ACHN (cell line): ENCODE measurements at regions not wholly inside any gene's neighbourhood (a gene's known extent, or its start where the extent isn't known, plus 50 kb on each side); places are given as distances from the start of the nearest gene placed in this dataset.
"Not testable (repeated sequence)": the region's sequence is repeated elsewhere in the genome, so short reads cannot be mapped to it uniquely, and the experiment has no call there.

Experiments
- DNase-seq: peaks from one replicate; pipeline ENCODE4 v3.0.0-alpha.2; 2015
- in situ Hi-C: cut with HindIII; loops from 2 replicates; pipeline ENCODE4 v1.10.0; 2017; ENCODE audit warnings: low sequenced_read_pairs, low pct_ligation_motif_present, low pct_unique_long_range_greater_than_20kb

DNA sequence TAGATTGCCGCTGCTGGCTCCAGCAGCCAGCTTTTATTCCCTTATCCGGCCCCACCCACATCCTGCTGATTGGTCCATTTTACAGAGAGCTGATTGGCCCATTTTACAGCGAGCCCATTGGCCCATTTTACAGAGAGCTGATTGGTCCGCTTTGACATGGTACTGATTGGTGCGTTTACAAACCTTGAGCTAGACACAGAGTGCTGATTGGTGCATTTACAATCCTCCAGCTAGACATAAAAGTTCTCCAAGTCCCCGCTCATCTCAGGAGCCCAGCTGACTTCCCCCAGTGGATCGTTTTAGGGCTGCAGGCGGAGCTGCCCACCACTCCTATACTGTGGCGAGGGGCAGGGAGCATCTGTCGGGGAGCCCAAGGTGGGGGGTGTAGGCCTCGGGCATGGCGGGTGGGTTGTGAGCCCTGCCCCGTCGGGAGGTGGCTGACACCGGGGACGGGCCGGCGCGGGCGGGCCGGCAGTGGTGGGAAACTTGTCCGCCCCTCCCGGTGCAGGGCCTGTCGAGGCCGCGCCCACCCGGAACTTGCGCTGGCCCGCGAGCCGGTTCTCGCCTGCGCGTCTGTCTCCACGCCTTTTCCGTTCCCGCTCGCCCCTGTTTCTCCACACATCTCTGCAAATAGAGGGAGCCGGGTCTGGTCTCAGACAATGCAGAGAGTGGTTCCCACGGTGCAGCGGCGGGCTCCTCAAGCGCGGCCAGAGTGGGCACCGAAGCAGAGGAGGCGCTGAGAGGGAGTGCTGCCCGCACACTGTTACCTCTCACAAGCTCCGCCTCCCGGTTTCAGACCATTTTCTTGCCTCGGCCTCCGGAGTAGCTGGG is 86.1 kb upstream of the STMND1 start:
- peak; percentile 35 for DNase-seq
- in situ Hi-C loops = no loop called here

DNA sequence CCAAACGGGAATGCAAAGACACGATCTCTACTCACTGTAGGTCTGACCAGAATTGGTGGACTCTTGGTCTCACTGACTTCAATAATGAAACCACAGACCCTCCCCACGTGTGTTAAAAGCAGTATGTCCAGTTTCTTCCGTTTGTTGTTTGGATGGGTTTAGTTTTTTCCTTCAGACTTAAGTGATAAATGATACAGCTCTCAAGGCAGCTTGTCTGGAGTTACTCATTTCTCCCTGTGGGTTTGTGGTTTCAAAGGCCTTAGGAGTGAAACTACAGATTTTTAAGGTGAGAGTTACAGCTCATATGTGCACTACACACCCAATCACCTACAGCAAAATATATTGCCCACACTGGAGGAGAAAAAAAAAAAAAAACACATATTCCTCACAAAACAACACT is 86.7 kb upstream of the STMND1 start:
- no peak for DNase-seq
- in situ Hi-C loops = no loop called here

DNA sequence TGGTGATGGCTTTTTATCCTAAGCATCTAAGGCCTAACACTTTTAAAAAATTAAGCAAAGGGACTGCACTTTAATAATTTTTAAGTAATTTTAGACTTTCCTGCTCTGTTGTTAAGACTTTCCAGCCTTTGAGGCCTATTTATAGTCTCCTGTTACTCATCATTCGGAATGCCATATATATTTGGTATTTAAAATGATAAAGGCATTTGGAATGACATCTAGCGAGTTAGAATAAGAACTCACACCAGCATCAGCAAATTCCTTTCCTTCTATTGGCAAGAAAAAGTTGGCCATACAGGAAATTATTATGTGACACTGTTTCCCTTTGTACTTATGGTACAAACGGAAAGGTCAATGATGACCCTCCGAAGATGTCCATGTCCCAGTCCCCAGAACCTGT is 88.1 kb upstream of the STMND1 start:
- no peak for DNase-seq
- in situ Hi-C loops = no loop called here

DNA sequence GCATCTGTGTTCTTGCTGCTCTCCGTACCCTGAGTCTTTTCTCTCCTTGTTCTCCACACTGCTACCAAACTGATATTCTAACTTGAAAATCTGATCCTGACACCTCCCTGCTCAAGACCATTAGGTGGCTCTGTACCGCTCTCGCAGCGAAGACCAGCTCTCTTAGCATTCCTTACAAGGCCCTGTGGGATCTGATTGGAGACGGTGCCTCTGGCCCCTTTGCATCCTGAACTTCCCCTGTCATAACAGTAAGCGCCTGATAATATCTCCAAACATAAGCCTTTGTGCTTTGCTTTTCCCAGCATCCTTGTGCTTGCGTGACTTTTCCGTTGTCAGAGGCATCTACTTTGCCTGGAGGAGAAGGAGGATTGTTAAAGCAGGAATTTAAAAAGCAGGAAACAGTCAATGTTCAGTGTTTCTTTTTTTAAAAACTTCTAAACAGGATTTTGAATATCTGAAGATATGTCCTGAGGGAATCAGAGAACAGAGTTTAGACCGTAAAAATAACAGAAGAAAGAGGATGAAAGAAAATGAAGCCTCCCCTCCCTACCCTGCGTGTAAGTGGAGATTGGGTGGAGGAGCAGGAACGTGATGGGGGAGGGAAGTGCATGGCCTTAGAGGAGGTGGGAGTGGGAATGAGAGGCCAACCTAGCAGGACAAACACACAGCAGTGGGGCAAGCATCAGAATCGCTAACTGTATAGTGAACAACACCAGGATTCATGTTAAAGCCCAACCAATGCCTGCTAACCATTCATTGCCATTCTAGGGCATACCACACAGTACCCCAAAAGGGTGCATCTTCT is 89.2 kb upstream of the STMND1 start:
- DNase-seq = no peak
- in situ Hi-C loops = no loop called here

DNA sequence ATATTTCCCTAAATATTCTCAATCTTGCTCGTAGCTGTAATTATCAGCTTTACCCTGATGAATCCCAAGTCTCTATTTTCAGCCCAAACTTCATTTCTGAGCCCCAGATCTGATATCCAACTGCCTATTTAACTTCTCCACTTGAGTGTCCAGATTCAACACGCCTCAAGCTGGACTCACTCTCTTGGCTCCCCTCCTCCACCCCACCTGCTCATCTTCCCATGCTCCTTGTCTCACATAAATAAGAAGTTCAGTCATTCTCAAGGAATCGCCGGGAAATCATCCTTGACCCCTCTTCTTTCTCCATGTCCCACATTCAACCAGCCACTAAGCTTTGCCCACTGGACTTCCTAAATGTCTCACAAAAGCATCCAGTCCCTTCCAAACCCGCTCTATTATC is 89.9 kb upstream of the STMND1 start:
- in situ Hi-C loops = no loop called here
- DNase-seq = no peak

DNA sequence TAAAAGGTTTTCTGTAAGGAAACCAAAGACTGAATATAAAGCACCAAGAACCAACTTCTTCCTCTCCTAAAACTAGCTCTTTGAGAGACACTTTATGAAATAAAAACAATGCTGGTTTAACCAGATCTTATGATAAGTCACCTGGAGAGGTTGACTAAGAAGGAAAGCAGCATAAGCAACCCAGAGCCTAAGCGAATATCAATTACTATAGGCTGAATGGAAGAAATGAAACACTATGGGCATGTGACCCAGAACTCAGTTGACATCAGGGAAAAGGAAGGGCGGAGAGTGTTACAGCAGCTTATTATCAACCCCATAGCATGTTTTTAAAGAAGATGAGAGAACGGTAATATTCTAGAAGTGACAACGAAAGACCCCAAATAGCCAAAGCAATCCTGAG is 94.1 kb upstream of the STMND1 start:
- in situ Hi-C loops = no loop called here
- no peak for DNase-seq

DNA sequence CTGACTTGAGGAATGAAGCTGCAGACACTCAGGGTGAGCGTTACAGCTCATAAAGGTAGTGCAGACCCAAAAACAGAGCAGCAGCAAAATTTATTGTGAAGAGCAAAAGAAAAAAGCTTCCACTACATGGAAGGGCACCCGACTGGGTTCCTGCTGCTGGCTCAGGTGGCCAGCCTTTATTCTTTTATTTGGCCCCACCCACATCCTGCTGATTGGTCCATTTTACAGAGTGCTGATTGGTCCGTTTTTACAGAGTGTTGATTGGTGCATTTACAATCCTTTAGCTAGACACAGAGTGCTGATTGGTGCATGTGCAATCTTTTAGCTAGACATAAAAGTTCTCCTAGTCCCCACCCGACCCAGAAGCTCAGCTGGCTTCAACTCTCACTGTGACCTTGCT is 95.3 kb upstream of the STMND1 start:
- DNase-seq = no peak
- in situ Hi-C loops = no loop called here

DNA sequence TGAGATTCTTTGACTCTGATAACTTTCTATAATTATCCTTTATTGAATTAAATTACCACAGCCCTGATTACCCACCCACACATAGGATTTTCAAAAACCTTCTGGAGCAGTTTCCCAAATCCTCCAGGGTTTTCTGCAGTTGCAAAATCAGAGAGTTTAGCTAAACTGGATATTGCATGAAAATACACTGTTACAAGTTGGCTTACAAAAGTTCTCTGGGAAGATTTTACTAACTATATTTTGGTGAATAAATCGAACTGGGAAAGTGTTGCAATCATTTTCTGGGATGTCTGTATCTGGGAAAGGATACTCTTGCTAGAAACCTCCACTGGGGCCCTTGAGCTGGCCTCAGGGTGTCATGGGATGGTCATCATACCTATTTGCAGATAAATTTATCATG is 97.6 kb upstream of the STMND1 start:
- DNase-seq = no peak
- in situ Hi-C loops = no loop called here

DNA sequence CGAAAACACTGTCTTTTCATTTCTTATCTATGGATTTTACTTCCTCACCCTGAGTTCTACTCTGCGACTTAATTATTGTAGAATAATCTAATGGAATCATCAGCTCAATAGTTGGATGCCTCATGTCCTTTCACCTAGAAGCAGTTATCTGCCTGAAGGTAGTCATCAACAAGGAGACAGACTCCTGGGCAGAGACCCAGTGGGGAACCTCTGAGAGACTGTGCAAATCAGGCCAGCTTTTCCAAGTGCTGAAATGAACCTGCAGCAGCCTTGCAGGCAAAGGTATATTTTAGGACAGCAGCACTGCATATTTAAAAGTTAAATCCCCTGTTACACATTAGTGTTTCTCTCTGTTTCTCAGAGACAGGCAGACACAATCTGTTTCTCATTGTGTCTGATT is 99.7 kb upstream of the STMND1 start:
- DNase-seq = no peak
- in situ Hi-C loops = no loop called here

DNA sequence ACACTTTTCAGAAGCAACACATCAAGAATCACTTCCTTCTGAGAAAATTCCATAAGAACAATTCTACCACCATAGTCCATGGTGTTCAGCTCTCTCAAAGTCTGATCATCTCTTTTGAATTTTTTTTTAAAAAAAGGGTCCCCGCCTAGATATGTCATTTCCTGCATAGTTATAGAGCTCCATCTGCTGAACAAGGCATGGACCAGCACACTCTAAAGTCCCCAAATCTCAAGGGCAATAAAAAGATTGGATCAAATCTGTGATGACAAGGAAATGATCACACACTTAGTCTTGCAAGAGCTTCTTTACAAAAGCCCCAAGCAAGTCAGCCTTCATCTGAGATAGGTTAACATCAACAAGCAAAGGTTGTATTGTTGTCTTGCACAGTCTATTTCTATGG is 100.7 kb upstream of the STMND1 start:
- in situ Hi-C loops = no loop called here
- DNase-seq = no peak

DNA sequence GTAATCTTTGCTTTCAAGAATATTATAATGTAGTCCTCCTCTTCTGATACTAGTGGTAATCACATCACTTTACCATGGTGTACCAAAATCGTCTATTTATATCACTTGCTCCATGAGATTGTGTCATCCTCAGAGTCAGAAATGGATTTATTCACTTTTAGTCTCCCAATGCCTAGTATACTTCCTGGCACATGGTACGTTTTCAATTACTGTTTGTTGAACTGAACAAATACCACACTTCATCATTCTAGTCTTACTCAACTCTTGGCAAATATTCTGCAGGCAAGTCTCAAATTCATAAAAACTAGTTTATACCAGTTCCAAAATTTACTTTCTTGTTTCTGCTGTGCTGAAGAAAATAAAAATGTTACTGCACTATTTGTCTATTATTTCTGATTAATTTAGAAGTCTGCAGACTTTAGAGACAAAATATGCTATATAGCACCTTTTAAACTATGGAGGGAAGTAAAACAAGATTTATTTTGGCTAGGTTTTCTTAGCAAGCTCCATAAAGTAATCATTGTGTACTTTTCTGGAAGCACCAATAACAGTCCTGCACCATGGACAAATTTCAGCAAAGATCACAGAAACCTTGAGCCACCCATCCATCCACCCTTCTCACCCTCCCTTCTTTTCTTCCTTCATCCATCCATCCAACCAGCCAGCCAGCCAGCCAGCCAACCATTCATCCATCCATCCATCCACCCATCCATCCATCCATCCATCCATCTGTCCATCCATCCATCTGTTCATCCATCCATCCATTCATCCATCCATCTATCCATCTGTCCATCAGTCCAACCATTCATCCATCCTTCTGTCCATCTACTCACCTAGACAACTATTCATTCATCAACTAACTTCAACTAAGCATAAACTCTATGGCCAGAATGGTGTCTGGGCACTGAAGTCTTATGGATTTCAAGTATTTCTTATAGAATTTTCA is 102.1 kb upstream of the STMND1 start:
- DNase-seq = no peak
- in situ Hi-C loops = no loop called here

DNA sequence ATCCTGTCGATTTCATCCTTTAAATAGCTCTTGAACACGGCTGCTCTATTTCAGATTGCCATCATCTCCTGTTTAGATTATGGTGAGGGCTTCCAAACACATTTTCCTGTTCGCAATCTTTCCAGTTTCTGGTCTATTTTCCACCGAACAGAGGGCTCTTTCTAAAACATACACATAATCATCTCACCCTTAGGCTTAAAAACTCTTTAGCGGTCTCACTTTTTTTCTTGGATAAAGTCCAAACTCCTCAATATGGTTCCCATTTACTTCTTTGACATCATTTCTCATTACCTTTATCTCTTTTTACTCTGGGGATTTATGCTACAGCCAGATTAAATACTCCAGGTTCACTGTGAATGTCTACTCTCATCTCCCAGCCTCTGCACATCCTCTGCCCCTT is 103.4 kb upstream of the STMND1 start:
- DNase-seq = no peak
- in situ Hi-C loops = no loop called here

DNA sequence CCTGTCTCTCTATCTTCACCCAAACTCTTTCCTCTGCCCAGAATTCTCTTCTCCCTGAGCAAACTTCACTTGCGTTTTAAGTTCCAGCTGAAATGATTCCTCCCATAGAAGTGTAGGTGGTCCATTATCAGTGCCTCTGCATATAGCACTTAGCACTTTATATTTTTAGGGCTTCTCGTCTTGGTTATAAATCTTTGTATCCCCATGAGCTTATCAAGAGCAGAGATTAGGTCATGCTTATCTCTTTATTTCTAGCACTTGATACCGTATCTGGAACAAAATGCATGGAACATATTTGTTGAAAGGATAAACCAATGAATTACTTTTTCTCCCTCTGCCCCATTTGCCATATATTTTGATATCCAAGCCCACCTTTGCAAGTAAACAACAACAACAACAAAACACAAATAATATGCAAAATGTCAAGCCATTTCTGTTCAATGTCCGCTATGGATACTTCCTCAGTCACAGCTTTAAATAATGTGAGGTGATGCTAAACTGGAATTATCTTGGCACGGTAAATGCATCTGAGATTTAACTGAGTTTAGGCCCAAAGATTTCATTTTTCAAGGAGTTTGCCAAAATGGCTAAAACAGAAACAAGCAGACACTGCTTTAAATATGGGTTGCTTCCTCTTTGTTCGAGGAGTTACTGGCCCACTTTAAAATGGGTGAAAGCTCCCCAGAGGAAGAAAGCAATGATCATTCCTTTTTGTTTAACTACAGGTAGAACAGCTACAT is 106.2 kb upstream of the STMND1 start:
- in situ Hi-C loops = no loop called here
- no peak for DNase-seq

DNA sequence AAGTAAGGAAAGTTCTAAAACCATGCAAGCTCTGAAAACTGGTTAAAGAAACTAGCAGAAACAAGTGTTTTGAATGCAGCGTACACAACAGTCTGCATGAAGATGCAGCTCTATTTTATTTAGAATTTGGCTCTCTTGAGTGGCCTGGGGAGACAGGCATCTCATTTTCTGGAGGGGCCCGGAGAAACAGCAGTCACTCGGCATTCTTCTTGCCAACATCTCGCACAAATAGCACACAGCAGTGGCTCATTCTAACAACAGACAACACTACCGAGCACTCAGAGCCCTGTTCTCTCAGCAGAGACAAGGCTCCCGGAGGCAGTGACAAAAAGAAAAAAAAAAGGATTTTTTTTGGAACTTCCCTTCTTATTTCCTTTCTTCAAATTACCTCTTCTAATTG is 108.5 kb upstream of the STMND1 start:
- DNase-seq = no peak
- in situ Hi-C loops = no loop called here

DNA sequence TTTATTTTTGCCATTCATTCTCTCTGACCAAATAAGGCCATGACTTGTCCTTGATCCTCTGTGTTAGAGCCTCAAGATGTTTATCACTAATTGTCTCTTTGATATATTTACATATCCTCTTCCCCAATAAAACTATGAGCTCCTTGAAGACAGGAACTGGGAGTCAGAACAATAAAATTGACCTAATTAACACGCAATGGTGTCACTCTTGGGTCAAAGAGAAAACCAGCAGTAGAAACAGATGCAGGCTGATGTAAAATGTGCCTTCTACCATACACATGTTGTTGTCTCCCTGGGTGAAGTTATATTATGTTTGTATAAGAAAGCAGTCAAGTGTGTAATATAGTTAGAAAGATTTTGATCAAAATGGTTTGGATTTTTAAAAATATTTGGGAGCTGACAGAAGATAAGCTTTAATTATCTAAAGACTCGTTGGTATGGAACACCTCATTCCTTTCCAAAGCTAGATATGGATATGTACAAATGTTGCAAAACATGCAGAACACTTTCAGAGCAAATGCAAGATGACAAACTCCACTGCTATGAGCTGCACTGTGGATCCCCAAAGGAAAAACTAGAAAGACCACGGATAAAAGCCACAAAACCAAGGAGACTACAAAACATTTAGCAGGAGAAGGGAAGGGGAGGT is 109.7 kb upstream of the STMND1 start:
- in situ Hi-C loops = no loop called here
- no peak for DNase-seq

DNA sequence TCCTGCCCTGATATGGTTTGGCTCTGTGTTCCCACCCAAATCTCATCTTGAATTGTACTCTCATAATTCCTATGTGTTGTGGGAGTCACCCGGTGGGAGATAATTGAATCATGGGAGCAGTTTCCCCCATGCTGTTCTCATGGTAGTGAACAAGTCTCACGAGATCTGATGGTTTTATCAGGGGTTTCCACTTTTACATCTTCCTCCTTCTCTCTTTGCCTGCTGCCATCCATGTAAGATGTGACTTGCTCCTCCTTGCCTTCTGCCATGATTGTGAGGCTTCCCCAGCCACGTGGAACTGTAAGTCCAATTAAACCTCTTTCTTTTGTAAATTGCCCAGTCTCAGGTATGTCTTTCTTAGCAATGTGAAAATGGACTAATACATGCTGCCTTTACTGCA is 111.9 kb upstream of the STMND1 start:
- DNase-seq, in situ Hi-C loops: not testable (repeated sequence)

DNA sequence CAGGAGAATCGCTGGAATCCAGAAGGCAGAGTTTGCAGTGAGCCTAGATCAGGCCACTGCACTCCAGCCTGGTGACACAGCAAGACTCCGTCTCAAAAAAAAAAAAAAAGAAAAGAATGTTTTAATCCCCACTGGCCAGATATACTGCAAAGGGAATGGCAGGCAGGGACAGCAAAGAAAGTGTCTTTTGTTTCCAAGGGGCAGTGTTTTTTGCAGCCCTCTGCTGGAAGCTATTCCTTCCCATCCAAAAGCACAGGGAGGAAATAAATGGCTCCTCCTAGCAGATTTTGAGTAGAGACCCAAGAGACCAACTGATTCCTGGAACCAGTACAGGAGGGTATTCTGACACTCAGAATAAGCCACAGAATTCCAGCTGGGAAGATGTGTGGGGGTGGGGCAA is 112.5 kb upstream of the STMND1 start:
- in situ Hi-C loops = no loop called here
- DNase-seq = no peak

DNA sequence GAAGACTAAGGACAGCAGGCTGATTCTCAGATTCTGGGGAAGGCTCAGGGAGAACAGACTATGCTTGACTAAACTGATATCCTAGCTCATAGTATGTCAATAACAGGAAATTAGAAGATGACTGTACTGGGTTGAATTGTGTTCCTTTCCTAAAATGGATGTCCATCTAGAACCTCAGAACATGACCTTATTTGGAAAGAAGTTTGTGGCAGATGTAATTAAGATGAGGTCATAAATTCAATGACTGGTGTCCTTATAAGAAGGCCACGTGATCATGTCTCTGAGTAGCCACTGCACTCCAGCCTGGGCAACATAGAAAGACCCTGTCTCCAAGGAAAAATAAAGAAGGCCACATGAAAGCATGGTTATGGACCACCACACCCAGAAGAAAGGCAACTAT is 113.9 kb upstream of the STMND1 start:
- in situ Hi-C loops = no loop called here
- DNase-seq = no peak
